ENCODE measurements at regions not wholly inside any gene's neighbourhood (a gene's known extent, or its start where the extent isn't known, plus 50 kb on each side); places are given as distances from the start of the nearest gene placed in this dataset.

DNA sequence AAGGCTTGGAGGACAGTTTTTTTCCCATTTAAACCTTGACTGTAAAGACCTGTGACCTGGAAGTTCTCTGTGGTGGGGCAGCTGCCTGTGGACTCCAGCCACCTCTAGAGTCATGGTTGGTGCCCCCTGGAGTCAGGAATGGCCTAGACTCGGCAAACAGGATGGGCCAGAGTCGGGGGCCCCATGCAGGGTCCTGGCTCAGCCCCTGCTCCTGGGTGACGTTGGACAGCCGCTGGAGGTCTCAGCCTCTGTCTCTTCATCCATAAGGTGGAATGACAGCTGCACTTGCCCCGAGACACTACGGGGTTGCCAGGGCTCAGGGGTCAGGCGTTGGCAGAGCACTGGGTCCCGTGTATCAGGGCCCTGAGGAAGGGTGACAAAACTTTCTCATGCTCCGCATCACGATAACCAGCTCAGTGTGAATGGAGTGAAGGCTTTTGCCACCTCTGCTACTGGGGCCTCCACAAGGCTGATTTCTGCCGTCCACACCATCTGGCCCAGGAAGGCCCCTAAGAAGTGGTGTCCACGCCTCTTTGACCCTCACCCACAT is 58.5 kb upstream of the TTC34 start:
- no peaks in the 10 kb centered on the region for H3K36me3 ChIP-seq (ENCODE audit: low read depth)
- TF ChIP-seq, protein P1, sequence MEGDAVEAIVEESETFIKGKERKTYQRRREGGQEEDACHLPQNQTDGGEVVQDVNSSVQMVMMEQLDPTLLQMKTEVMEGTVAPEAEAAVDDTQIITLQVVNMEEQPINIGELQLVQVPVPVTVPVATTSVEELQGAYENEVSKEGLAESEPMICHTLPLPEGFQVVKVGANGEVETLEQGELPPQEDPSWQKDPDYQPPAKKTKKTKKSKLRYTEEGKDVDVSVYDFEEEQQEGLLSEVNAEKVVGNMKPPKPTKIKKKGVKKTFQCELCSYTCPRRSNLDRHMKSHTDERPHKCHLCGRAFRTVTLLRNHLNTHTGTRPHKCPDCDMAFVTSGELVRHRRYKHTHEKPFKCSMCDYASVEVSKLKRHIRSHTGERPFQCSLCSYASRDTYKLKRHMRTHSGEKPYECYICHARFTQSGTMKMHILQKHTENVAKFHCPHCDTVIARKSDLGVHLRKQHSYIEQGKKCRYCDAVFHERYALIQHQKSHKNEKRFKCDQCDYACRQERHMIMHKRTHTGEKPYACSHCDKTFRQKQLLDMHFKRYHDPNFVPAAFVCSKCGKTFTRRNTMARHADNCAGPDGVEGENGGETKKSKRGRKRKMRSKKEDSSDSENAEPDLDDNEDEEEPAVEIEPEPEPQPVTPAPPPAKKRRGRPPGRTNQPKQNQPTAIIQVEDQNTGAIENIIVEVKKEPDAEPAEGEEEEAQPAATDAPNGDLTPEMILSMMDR (IDR thresholded peaks at IDR 0.05; ENCODE audit: poor library complexity, severe bottlenecking): no peak
- ATAC-seq (ENCODE audit: low read depth): no peak
- H3K9me3 ChIP-seq (ENCODE audit: severe bottlenecking): peaks cover 2% of the 10 kb centered on the region
- H3K27ac ChIP-seq (ENCODE audit: poor library complexity, severe bottlenecking): no peak overlapping the region
- H3K4me1 ChIP-seq (ENCODE audit: insufficient read depth, poor library complexity, severe bottlenecking): no peaks in the 10 kb centered on the region
- no peak for DNase-seq (ENCODE audit: low spot score)
- H3K27me3 ChIP-seq (ENCODE audit: insufficient read depth, poor library complexity, severe bottlenecking): peaks cover 15% of the 10 kb centered on the region
- H3K4me3 ChIP-seq (ENCODE audit: severe bottlenecking): no peak overlapping the region

DNA sequence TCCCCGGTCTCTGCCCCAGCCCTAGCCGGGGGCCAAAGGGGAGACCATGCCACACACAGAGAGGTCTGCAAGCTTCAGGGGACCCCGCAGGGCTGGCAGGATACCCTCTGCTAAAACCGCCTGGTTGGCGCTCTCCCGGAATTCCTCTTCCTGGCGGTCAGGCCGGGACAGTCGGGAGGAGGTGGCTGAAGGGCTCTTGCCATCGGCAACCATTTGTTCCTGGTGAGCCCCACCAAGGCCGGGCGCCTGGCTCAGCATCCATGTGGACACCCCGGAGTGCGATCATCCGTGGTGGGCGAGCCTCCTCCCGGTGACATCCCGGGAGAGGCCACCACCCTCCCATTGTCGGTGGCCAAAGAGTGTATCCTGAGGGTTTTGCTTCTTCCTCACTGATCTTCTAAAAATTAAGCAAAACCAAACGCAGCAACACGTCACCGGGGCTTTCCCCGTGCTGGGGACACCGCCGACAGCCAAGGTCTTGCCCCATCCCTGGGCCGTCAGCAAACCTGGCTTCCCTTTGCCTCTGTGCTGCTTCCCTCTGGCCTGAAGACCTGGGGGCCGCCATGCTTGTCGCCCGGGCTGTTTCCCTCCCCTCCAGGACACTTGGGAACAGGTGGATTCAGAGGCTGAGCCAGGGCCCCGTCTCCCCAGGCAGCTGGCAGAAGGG is 59.1 kb upstream of the TTC34 start:
- no peak for ATAC-seq (ENCODE audit: low read depth)
- H3K4me1 ChIP-seq (ENCODE audit: insufficient read depth, poor library complexity, severe bottlenecking): no peaks in the 10 kb centered on the region

GRCh38 chr1:2861143-2861987 is 59.9 kb upstream of the TTC34 start:
- no peaks in the 10 kb centered on the region for H3K4me1 ChIP-seq (ENCODE audit: insufficient read depth, poor library complexity, severe bottlenecking)
- peaks cover 9% of the 10 kb centered on the region for H3K27me3 ChIP-seq (ENCODE audit: insufficient read depth, poor library complexity, severe bottlenecking)
- H3K36me3 ChIP-seq (ENCODE audit: low read depth): no peaks in the 10 kb centered on the region
- H3K27ac ChIP-seq (ENCODE audit: poor library complexity, severe bottlenecking): no peak overlapping the region
- TF ChIP-seq, protein P1 (IDR thresholded peaks at IDR 0.05; ENCODE audit: poor library complexity, severe bottlenecking): no peak
- no peak for ATAC-seq (ENCODE audit: low read depth)
- H3K4me3 ChIP-seq (ENCODE audit: severe bottlenecking): no peak overlapping the region
- H3K9me3 ChIP-seq (ENCODE audit: severe bottlenecking): peaks cover 2% of the 10 kb centered on the region
- no peak for DNase-seq (ENCODE audit: low spot score)

More for the DNA sequence above, 59.1 kb upstream of the TTC34 start:
- H3K27ac ChIP-seq (ENCODE audit: poor library complexity, severe bottlenecking): no peak overlapping the region
- H3K27me3 ChIP-seq (ENCODE audit: insufficient read depth, poor library complexity, severe bottlenecking): peaks cover 9% of the 10 kb centered on the region
- H3K36me3 ChIP-seq (ENCODE audit: low read depth): no peaks in the 10 kb centered on the region
- H3K9me3 ChIP-seq (ENCODE audit: severe bottlenecking): peaks cover 2% of the 10 kb centered on the region
- TF ChIP-seq, protein P1 (IDR thresholded peaks at IDR 0.05; ENCODE audit: poor library complexity, severe bottlenecking): no peak
- no peak for DNase-seq (ENCODE audit: low spot score)
- no peak overlapping the region for H3K4me3 ChIP-seq (ENCODE audit: severe bottlenecking)

DNA sequence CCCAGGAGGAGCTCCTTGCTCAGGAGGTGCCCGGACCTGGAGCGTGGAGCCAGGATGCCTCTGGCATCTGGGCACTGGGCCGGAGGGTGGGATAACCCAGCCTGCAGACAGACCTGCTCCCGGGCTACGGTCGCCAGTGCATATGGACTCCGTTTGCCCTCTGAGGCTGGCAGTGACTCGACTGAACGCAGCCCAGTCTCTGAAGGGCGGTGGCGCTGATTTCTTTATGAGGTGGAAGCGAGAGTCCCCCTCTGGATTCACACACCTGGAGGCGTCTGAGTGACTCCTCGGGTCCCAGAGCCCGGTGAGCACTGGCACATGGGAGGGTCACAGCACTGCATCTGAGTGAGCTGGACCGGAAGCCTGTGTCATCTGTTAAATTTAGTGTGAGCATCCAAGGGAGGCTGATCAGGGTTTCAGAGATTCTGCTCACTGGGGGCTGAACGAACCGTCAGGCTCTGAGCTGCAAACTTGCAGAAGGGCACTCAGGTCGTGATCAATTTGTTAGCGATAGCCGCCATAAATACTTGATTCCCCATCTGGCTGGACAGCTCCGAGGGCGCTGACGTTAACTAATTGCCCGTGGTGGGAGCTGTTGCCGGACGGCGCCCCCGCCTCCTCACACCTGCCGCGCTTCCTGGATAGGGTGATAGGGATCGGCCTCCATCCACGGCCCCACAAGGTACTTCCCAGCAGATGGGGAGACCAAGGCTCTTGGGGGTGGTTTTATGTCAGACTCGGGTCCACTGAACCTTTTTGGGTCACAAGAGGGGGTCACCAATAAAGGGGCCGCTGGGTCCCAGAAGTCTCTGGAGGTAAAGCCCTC is 60.7 kb upstream of the TTC34 start:
- peaks cover 2% of the 10 kb centered on the region for H3K9me3 ChIP-seq (ENCODE audit: severe bottlenecking)
- peaks cover 4% of the 10 kb centered on the region for H3K27me3 ChIP-seq (ENCODE audit: insufficient read depth, poor library complexity, severe bottlenecking)
- H3K4me1 ChIP-seq (ENCODE audit: insufficient read depth, poor library complexity, severe bottlenecking): no peaks in the 10 kb centered on the region

More for the DNA sequence above, 60.7 kb upstream of the TTC34 start:
- ATAC-seq (ENCODE audit: low read depth) (no peak), DNase-seq (ENCODE audit: low spot score) (no peak)
- TF ChIP-seq, protein P1 (IDR thresholded peaks at IDR 0.05; ENCODE audit: poor library complexity, severe bottlenecking): no peak
- Histone ChIP-seq H3K36me3 (ENCODE audit: low read depth) (no peaks in the 10 kb centered on the region), H3K4me3 (ENCODE audit: severe bottlenecking) (no peak overlapping the region), H3K27ac (ENCODE audit: poor library complexity, severe bottlenecking) (no peak overlapping the region)
